Inflammatory macrophage (primary cell): ENCODE measurements at regions not wholly inside any gene's neighbourhood (a gene's known extent, or its start where the extent isn't known, plus 50 kb on each side); places are given as distances from the start of the nearest gene placed in this dataset.
"Not testable (repeated sequence)": the region's sequence is repeated elsewhere in the genome, so short reads cannot be mapped to it uniquely, and the experiment has no call there.

ENCODE experiments used
- DNase-seq, 2 donors: peaks; one replicate each; pipeline ENCODE4 v3.0.0-alpha.2; 2020 to 2022

- no peak for DNase-seq
These were observed 163.5 kb upstream of the GJE1 start for GRCh38 chr6:141969201-141969600.

- DNase-seq: no peak
These were observed 164.1 kb upstream of the GJE1 start for GRCh38 chr6:141968632-141969031.

GRCh38 chr6:141965016-141965545 lies 167.6 kb upstream of the GJE1 start:
- DNase-seq: no peak

- DNase-seq: no peak
These were observed 169.0 kb upstream of the GJE1 start for GRCh38 chr6:141963543-141964295.

GRCh38 chr6:141957271-141957670 lies 175.5 kb upstream of the GJE1 start:
- DNase-seq: no peak

GRCh38 chr6:141956868-141957267 lies 175.9 kb upstream of the GJE1 start:
- no peak for DNase-seq

GRCh38 chr6:141956046-141956761 lies 176.5 kb upstream of the GJE1 start:
- DNase-seq: no peak

GRCh38 chr6:141953072-141953471 lies 179.7 kb upstream of the GJE1 start:
- DNase-seq: no peak

GRCh38 chr6:141946502-141946901 lies 186.2 kb upstream of the GJE1 start:
- DNase-seq: no peak

GRCh38 chr6:141938664-141939063 lies 194.1 kb upstream of the GJE1 start:
- DNase-seq: no peak

GRCh38 chr6:141932685-141933084 lies 200.0 kb upstream of the GJE1 start:
- DNase-seq: no peak

GRCh38 chr6:141926200-141926900 lies 206.4 kb upstream of the GJE1 start:
- not testable (repeated sequence) for DNase-seq

GRCh38 chr6:141925001-141925400 lies 207.7 kb upstream of the GJE1 start:
- DNase-seq: no peak

- DNase-seq: no peak
These were observed 209.8 kb upstream of the GJE1 start for GRCh38 chr6:141922898-141923297.

GRCh38 chr6:141916682-141917505 lies 215.8 kb upstream of the GJE1 start:
- not testable (repeated sequence) for DNase-seq

- no peak for DNase-seq
These were observed 218.1 kb upstream of the GJE1 start for GRCh38 chr6:141914646-141915045.

- no peak for DNase-seq
These were observed 226.1 kb upstream of the GJE1 start for GRCh38 chr6:141906569-141907080.

- DNase-seq: no peak
These were observed 242.1 kb upstream of the GJE1 start for GRCh38 chr6:141890661-141891060.

GRCh38 chr6:141884850-141885249 lies 247.9 kb upstream of the GJE1 start:
- no peak for DNase-seq

GRCh38 chr6:141878686-141879085 lies 254.0 kb upstream of the GJE1 start:
- DNase-seq: no peak

- DNase-seq: no peak
These were observed 255.3 kb upstream of the GJE1 start for GRCh38 chr6:141877275-141877983.
